HG02610 (cell line): ENCODE measurements at regions not wholly inside any gene's neighbourhood (a gene's known extent, or its start where the extent isn't known, plus 50 kb on each side); places are given as distances from the start of the nearest gene placed in this dataset.

Experiments
- ATAC-seq: cut with Tn5 transposase; IDR thresholded peaks from one replicate; pipeline ENCODE4 v1.9.1; 2021; ENCODE audit warnings: mild to moderate bottlenecking, moderate library complexity; ENCODE audit not compliant: unreplicated experiment

- ATAC-seq, result no peak
Measured at GRCh38 chr12:93279565-93280412, 97.9 kb upstream of the NUDT4 start.

- ATAC-seq, result no peak
Measured at GRCh38 chr12:93287149-93287548, 90.6 kb upstream of the NUDT4 start.

GRCh38 chr12:93288626-93289025, 89.1 kb upstream of the NUDT4 start:
- ATAC-seq, result no peak

GRCh38 chr12:93290391-93290790, 87.3 kb upstream of the NUDT4 start:
- no peak for ATAC-seq

- no peak for ATAC-seq
Measured at GRCh38 chr12:93292213-93292612, 85.5 kb upstream of the NUDT4 start.

GRCh38 chr12:93292731-93293566, 84.8 kb upstream of the NUDT4 start:
- ATAC-seq, result no peak

GRCh38 chr12:93297032-93297431, 80.7 kb upstream of the NUDT4 start:
- ATAC-seq, result peak; percentile 92

- peak; percentile 7 for ATAC-seq
Measured at GRCh38 chr12:93297536-93297935, 80.2 kb upstream of the NUDT4 start.

- no peak for ATAC-seq
Measured at GRCh38 chr12:93299262-93299846, 78.4 kb upstream of the NUDT4 start.

- ATAC-seq, result no peak
Measured at GRCh38 chr12:93300611-93301021, 77.1 kb upstream of the NUDT4 start.

- no peak for ATAC-seq
Measured at GRCh38 chr12:93302331-93303229, 75.1 kb upstream of the NUDT4 start.

GRCh38 chr12:93306636-93307035, 71.1 kb upstream of the NUDT4 start:
- no peak for ATAC-seq

- no peak for ATAC-seq
Measured at GRCh38 chr12:93308281-93308680, 69.4 kb upstream of the NUDT4 start.

GRCh38 chr12:93311827-93312226, 65.9 kb upstream of the NUDT4 start:
- no peak for ATAC-seq

GRCh38 chr12:93314177-93314497, 63.6 kb upstream of the NUDT4 start:
- no peak for ATAC-seq

- no peak for ATAC-seq
Measured at GRCh38 chr12:93315385-93315906, 62.3 kb upstream of the NUDT4 start.

- no peak for ATAC-seq
Measured at GRCh38 chr12:93315907-93316622, 61.7 kb upstream of the NUDT4 start.

- ATAC-seq, result no peak
Measured at GRCh38 chr12:93316623-93316971, 61.1 kb upstream of the NUDT4 start.

GRCh38 chr12:93317227-93317626, 60.5 kb upstream of the NUDT4 start:
- no peak for ATAC-seq
